GM12873 (cell line): ENCODE measurements at regions not wholly inside any gene's neighbourhood (a gene's known extent, or its start where the extent isn't known, plus 50 kb on each side); places are given as distances from the start of the nearest gene placed in this dataset.

ENCODE experiments used
- TF ChIP-seq, protein P1 (sequence below): IDR thresholded peaks from 2 replicates; pipeline ENCODE4 v1.5.1; 2012; ENCODE audit warnings: low read depth, mild to moderate bottlenecking, moderate library complexity, low read length, control low read depth; ENCODE audit not compliant: insufficient read depth; ENCODE audit errors: missing control alignments

DNA sequence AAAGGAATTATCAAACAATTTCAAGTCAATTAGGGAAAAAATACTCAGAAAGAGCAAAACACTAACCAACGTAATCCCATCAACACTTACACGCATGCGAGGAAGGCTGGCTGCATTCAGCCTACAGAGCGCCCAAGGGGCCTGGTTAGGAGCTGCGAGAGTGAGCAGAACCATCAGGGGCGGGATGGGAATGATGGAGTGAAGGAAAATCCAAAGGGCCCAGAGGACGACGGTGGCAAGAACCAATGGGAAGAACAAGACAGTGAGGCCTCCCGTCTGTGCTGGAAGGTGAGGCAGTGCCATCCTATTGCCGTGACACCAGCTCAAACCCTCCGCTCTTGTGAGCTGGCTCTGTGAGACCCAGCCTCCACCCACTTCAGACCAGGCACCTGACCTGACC, 253.0 kb downstream of the IRS2 start:
- TF ChIP-seq, protein P1, sequence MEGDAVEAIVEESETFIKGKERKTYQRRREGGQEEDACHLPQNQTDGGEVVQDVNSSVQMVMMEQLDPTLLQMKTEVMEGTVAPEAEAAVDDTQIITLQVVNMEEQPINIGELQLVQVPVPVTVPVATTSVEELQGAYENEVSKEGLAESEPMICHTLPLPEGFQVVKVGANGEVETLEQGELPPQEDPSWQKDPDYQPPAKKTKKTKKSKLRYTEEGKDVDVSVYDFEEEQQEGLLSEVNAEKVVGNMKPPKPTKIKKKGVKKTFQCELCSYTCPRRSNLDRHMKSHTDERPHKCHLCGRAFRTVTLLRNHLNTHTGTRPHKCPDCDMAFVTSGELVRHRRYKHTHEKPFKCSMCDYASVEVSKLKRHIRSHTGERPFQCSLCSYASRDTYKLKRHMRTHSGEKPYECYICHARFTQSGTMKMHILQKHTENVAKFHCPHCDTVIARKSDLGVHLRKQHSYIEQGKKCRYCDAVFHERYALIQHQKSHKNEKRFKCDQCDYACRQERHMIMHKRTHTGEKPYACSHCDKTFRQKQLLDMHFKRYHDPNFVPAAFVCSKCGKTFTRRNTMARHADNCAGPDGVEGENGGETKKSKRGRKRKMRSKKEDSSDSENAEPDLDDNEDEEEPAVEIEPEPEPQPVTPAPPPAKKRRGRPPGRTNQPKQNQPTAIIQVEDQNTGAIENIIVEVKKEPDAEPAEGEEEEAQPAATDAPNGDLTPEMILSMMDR = no peak

DNA sequence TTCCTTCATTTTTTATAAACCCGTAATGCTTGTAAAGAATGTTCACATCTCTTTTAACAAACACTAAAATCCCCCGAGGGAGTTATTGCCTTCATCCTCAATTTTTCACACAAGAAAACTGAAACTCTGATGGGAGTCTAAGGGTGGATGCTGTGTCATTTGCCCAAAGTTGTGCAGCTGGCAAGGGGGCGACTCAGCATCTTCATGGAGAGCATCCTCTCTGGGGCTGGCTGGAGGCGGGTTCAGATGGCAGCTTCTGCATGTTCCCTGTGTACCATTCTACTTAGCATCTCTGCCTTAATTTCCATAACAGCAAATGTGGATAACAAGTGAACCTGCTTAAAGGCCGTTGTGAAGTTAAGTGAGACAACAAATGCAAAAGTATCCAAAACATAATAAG, 256.4 kb downstream of the IRS2 start:
- TF ChIP-seq, protein P1 = no peak

DNA sequence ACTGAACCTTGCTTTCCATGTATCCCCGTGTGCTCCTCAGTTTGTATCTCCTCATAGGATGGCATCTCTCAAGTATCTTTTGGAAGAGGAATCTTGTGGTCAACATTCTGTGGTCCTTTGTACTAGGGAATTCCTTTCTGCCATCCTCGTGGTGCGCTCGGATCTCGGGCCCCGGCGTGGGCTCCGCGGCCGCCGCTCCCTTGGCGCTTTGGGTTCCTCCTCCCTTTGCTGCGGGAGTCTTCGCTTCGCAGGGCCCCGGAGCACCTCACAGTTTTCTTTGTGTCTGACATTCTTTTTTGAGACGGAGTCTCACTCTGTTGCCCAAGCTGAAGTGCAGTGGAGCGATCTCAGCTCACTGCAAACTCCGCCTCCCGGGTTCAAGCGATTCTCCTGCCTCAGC, 264.7 kb downstream of the IRS2 start:
- TF ChIP-seq, protein P1 = no peak

DNA sequence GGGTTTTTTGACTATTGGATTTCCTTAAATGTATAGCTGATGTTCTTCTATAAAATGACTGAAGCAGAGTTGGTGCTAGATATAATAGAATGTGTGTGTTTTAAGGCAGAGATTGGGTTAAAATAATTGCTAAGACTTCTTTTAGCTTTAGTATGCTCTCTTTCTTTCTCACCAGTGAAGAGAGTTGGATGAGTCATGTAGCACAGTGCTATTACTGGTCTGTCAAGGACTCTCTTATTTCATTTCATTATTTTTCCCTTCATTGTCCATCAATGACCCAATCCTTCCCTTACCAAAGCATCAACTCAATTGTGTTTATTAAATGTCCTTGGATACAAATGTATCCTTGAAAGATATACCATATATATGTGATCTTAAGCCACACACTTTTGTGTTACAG, 268.9 kb downstream of the IRS2 start:
- TF ChIP-seq, protein P1 = no peak

DNA sequence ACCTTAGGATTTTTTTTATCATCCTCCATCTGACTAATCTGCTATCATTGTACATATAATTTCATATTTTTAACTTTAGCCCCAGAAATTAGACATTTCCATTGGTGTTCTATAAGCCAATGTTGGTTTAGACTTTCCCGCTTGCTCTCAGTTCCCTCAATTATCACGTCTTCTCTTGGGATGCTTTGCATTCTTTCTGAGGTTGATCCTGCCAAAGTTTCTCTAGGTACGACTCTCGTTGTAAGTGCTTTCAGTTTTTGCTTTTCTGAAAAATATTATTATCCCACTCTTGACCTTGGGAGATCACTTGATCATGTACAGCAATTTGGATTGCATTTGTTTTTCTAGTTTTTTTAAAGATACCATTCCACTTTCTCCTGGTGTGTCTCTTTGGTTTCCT, 270.2 kb downstream of the IRS2 start:
- TF ChIP-seq, protein P1 = no peak

DNA sequence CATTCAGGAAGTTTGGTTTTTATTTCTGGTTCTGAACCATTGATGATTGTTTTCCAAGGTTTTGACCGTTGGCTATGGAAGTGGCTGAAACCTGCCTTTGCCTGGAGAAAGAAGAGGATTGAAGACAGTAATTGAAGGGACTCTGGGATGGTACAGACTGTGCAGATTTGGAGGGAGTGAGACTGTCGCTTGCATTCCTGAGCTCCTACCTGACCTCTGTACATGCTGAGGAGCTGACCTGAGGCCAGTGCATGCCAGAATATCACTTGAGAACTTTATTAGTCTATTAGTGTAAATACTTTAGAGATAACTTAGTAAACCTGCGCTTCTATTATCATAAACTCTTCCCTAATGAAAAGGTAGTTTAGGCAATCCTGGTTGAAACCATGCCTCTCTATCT, 276.4 kb downstream of the IRS2 start:
- TF ChIP-seq, protein P1 = no peak

DNA sequence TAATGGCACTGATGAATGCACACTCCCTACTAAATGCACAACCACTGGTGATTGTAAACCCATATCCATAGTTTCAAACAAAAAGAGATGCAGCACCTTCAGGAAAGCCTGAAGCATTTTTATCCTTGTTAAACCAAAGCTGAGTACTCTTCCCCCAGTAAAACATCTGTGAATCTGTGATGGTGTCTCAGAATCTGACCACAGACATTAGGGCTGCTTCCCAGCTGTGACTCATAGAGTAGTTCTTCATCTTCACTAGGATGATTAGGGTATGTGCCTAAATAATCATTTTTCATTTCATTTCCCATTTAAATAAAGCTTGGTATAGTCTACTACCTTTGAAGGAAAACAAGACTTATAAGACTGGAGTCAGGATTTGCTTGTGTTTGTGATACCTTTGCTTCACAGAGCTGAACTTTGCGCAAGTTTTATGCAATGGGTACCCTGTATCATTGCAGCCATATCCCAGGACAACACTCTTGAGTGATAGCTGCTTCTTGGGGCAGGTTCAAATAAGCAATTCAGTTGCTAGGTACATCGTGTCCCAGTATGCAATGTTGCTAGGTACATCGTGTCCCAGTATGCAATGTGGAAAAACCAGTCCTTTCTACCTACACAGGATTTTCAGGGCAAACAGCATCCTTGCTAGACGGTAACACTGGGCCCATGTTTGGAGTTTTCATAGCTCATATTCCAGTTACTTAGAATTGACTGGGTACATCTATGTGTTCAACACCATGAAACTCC, 277.1 kb downstream of the IRS2 start:
- TF ChIP-seq, protein P1 = no peak
